Upper lobe of left lung (tissue), 4 donors: ENCODE measurements at regions not wholly inside any gene's neighbourhood (a gene's known extent, or its start where the extent isn't known, plus 50 kb on each side); places are given as distances from the start of the nearest gene placed in this dataset.

Source experiments
- CTCF ChIP-seq, 6 experiments: fragments of 450-650 bp in 4 of 6; fragments of 200-600 bp in 2 of 6; sonication (generic) in 2 of 6; IDR thresholded peaks; one replicate each; pipeline ENCODE4 v1.5.1; 2016 to 2019; ENCODE audit warnings: antibody characterized with exemption in 6 of 6
- POLR2A ChIP-seq, 4 donors: fragments of 450-650 bp; IDR thresholded peaks; one replicate each; pipeline ENCODE4 v1.5.1; 2016 to 2017; ENCODE audit warnings: antibody characterized with exemption in 4 of 4, mild to moderate bottlenecking in 2 of 4

GRCh38 chr2:17263570-17263968, 254.7 kb downstream of the RAD51AP2 start:
- TF ChIP-seq CTCF (IDR thresholded peaks at IDR 0.05) (no peak), POLR2A (IDR thresholded peaks at IDR 0.05) (no peak)
